ENCODE measurements at regions not wholly inside any gene's neighbourhood (a gene's known extent, or its start where the extent isn't known, plus 50 kb on each side); places are given as distances from the start of the nearest gene placed in this dataset.

- TF ChIP-seq CTCF (IDR thresholded peaks at IDR 0.05) (no peak), POLR2A (IDR thresholded peaks at IDR 0.05) (no peak)
Measured at GRCh38 chr11:70863993-70864392, 388.4 kb downstream of the SHANK2 start.
